ENCODE measurements at regions not wholly inside any gene's neighbourhood (a gene's known extent, or its start where the extent isn't known, plus 50 kb on each side); places are given as distances from the start of the nearest gene placed in this dataset.

DNA sequence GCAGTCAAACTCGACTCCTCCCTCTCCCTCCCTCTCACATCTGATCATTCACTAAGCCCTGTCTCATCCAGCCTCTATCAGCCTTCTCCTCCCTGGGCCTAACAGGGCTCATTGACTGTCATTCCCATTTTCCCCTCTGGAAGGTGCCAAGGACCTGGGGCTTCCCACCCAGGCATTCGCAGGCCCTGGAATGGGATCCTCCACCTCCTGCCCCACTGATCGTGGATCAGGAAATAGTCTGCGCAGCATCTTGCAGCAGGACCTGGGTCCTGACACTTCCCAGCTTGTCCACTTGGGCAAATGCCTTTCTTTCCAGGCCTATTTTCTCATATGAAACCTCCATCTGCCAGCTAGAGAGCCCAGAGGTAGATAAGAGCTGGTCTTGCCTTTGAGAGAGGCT is 71.2 kb upstream of the ZC3H12A start:
- dilution Hi-C loops (cut with MboI; ENCODE audit: extremely low pct_ligation_motif_present, low sequenced_read_pairs): no loop called here

DNA sequence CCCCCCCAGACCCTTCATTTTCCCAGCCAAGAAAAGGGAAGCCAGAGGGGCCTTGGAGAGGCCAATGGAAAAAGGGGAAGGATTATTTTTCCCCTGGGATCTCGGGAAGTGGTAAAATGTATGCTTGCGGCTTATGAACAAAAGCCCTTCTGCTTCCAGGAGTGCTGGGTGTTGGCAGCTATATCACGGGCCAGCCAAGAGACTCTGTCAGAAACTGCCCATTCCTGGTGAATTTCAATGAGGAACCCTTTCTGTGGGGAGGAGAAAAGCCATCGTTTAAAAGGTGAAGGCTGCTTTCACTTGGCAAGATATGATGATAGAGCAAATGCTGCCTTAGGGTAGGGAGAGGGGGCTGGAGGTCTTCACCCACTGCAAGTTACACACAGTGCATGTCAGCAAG is 69.7 kb upstream of the ZC3H12A start:
- no peaks in the 10 kb centered on the region for H4K20me1 ChIP-seq (replicated peaks; ENCODE audit: control insufficient read depth, extremely low read depth, insufficient read depth, low read length)
- FAIRE-seq (no peak), DNase-seq (ENCODE audit: low read depth, low spot score) (no peak)
- dilution Hi-C loops (cut with MboI; ENCODE audit: extremely low pct_ligation_motif_present, low sequenced_read_pairs): no loop called here
- H3K4me3 ChIP-seq (replicated peaks in 1 of 3; ENCODE audit: insufficient read depth in 1 of 3, low read depth in 1 of 3, low read length in 3 of 3): no peak overlapping the region
- POLR2A ChIA-PET: no interaction called here
- TF ChIP-seq MYC (IDR thresholded peaks at IDR 0.05; ENCODE audit: low read depth, low read length) (no peak), JUN (IDR thresholded peaks at IDR 0.05; ENCODE audit: borderline replicate concordance, insufficient read depth, insufficient read length, low read depth) (no peak), EZH2 (IDR thresholded peaks at IDR 0.05; ENCODE audit: borderline replicate concordance, low read depth, low read length, severe bottlenecking) (no peak), POLR2A (IDR thresholded peaks at IDR 0.05; ENCODE audit: low read depth, low read length) (no peak), GATA2 (IDR thresholded peaks at IDR 0.05; ENCODE audit: insufficient read depth, insufficient read length, low read depth, low read length) (no peak), POLR2AphosphoS5 (IDR thresholded peaks at IDR 0.05; ENCODE audit: insufficient read depth, low read depth, low read length) (no peak), FOS (IDR thresholded peaks at IDR 0.05; ENCODE audit: borderline replicate concordance, insufficient read depth, low read length) (no peak)
- TF ChIP-seq, protein P1, sequence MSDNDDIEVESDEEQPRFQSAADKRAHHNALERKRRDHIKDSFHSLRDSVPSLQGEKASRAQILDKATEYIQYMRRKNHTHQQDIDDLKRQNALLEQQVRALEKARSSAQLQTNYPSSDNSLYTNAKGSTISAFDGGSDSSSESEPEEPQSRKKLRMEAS (IDR thresholded peaks at IDR 0.05; ENCODE audit: insufficient read depth, insufficient read length): no peak
- TF ChIP-seq, protein P2, sequence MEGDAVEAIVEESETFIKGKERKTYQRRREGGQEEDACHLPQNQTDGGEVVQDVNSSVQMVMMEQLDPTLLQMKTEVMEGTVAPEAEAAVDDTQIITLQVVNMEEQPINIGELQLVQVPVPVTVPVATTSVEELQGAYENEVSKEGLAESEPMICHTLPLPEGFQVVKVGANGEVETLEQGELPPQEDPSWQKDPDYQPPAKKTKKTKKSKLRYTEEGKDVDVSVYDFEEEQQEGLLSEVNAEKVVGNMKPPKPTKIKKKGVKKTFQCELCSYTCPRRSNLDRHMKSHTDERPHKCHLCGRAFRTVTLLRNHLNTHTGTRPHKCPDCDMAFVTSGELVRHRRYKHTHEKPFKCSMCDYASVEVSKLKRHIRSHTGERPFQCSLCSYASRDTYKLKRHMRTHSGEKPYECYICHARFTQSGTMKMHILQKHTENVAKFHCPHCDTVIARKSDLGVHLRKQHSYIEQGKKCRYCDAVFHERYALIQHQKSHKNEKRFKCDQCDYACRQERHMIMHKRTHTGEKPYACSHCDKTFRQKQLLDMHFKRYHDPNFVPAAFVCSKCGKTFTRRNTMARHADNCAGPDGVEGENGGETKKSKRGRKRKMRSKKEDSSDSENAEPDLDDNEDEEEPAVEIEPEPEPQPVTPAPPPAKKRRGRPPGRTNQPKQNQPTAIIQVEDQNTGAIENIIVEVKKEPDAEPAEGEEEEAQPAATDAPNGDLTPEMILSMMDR (IDR thresholded peaks at IDR 0.05; ENCODE audit: extremely low read depth in 1 of 2, insufficient read depth in 1 of 2, low read depth in 1 of 2, low read length in 2 of 2): no peak
- no TSS peak for BruUV-seq (replicated peaks)
- H3K36me3 ChIP-seq (ENCODE audit: control insufficient read depth in 2 of 2, extremely low read depth in 1 of 2, insufficient read depth in 2 of 2, low read length in 2 of 2): no peaks in the 10 kb centered on the region
- H2AFZ ChIP-seq (ENCODE audit: low read depth, low read length): no peak overlapping the region
- H3K4me1 ChIP-seq (ENCODE audit: control insufficient read depth, extremely low read depth, insufficient read depth, low read length): no peaks in the 10 kb centered on the region
- no peaks in the 10 kb centered on the region for H3K79me2 ChIP-seq (ENCODE audit: control insufficient read depth, insufficient read depth, low read length)
- H3K27ac ChIP-seq (ENCODE audit: insufficient read depth, low read depth, low read length): no peak overlapping the region
- no peaks in the 10 kb centered on the region for H3K9me3 ChIP-seq (replicated peaks; ENCODE audit: control insufficient read depth, insufficient read depth, low read length)
- intact Hi-C loops (cut with micrococcal nuclease): no loop called here
- no peak overlapping the region for H3K4me2 ChIP-seq (ENCODE audit: insufficient read depth, low read length)
- no peak overlapping the region for H3K9ac ChIP-seq (replicated peaks; ENCODE audit: extremely low read depth, insufficient read depth, low read length)
- CTCF ChIA-PET: no interaction called here
- H3K9me1 ChIP-seq (replicated peaks; ENCODE audit: control insufficient read depth, extremely low read depth, insufficient read depth, low read length): no peaks in the 10 kb centered on the region
- H3K27me3 ChIP-seq (ENCODE audit: control insufficient read depth in 2 of 2, insufficient read depth in 2 of 2, low read length in 2 of 2): no peaks in the 10 kb centered on the region

More for the DNA sequence above, 71.2 kb upstream of the ZC3H12A start:
- intact Hi-C loops (cut with micrococcal nuclease): no loop called here
- DNase-seq (ENCODE audit: low read depth, low spot score) (no peak), FAIRE-seq (no peak)
- no peaks in the 10 kb centered on the region for H3K4me1 ChIP-seq (ENCODE audit: control insufficient read depth, extremely low read depth, insufficient read depth, low read length)
- H2AFZ ChIP-seq (ENCODE audit: low read depth, low read length): no peak overlapping the region
- no peaks in the 10 kb centered on the region for H4K20me1 ChIP-seq (replicated peaks; ENCODE audit: control insufficient read depth, extremely low read depth, insufficient read depth, low read length)
- H3K27ac ChIP-seq (ENCODE audit: insufficient read depth, low read depth, low read length): no peak overlapping the region
- no peaks in the 10 kb centered on the region for H3K9me3 ChIP-seq (replicated peaks; ENCODE audit: control insufficient read depth, insufficient read depth, low read length)
- H3K79me2 ChIP-seq (ENCODE audit: control insufficient read depth, insufficient read depth, low read length): no peaks in the 10 kb centered on the region
- H3K9me1 ChIP-seq (replicated peaks; ENCODE audit: control insufficient read depth, extremely low read depth, insufficient read depth, low read length): no peaks in the 10 kb centered on the region
- no peak for TF ChIP-seq POLR2A (IDR thresholded peaks at IDR 0.05; ENCODE audit: low read depth, low read length)
- no peaks in the 10 kb centered on the region for H3K36me3 ChIP-seq (ENCODE audit: control insufficient read depth in 2 of 2, extremely low read depth in 1 of 2, insufficient read depth in 2 of 2, low read length in 2 of 2)
- no peaks in the 10 kb centered on the region for H3K27me3 ChIP-seq (ENCODE audit: control insufficient read depth in 2 of 2, insufficient read depth in 2 of 2, low read length in 2 of 2)
- BruUV-seq (replicated peaks): no TSS peak
- POLR2A ChIA-PET: no interaction called here
- H3K4me2 ChIP-seq (ENCODE audit: insufficient read depth, low read length): no peak overlapping the region
- CTCF ChIA-PET: no interaction called here
- no peak overlapping the region for H3K9ac ChIP-seq (replicated peaks; ENCODE audit: extremely low read depth, insufficient read depth, low read length)
- no peak overlapping the region for H3K4me3 ChIP-seq (replicated peaks in 1 of 3; ENCODE audit: insufficient read depth in 1 of 3, low read depth in 1 of 3, low read length in 3 of 3)

Data from endothelial cell of umbilical vein (primary cell).